Omental fat pad (tissue), 3 donors: ENCODE measurements at regions not wholly inside any gene's neighbourhood (a gene's known extent, or its start where the extent isn't known, plus 50 kb on each side); places are given as distances from the start of the nearest gene placed in this dataset.

ENCODE experiments used
- ATAC-seq: fragments of 150-250 bp; one replicate; pipeline ENCODE4 v1.9.1; 2016; ENCODE audit warnings: mild to moderate bottlenecking, moderate library complexity; ENCODE audit not compliant: low FRiP score
- DNase-seq: peaks from one replicate; pipeline ENCODE4 v3.0.0-alpha.2; 2019; ENCODE audit warnings: low spot score
- CTCF ChIP-seq, 3 donors: fragments of 450-650 bp; IDR thresholded peaks; one replicate each; pipeline ENCODE4 v1.5.1; 2016 to 2017; ENCODE audit warnings: antibody characterized with exemption in 3 of 3, mild to moderate bottlenecking in 3 of 3, moderate library complexity in 2 of 3

GRCh38 chr5:145553177-145553576, 282.0 kb downstream of the PRELID2 start:
- DNase-seq: no peak
- no peak for TF ChIP-seq CTCF (IDR thresholded peaks at IDR 0.05)
- no peak for ATAC-seq

- TF ChIP-seq CTCF (IDR thresholded peaks at IDR 0.05): no peak
- DNase-seq: no peak
- ATAC-seq: no peak
Measured at GRCh38 chr5:145551714-145552113, 283.4 kb downstream of the PRELID2 start.

GRCh38 chr5:145548097-145548496, 287.0 kb downstream of the PRELID2 start:
- no peak for DNase-seq
- TF ChIP-seq CTCF (IDR thresholded peaks at IDR 0.05): no peak
- no peak for ATAC-seq

GRCh38 chr5:145544401-145544800, 290.7 kb downstream of the PRELID2 start:
- DNase-seq (no peak), ATAC-seq (no peak)
- no peak for TF ChIP-seq CTCF (IDR thresholded peaks at IDR 0.05)

- ATAC-seq: no peak
- no peak for TF ChIP-seq CTCF (IDR thresholded peaks at IDR 0.05)
- no peak for DNase-seq
Measured at GRCh38 chr5:145543968-145544367, 291.2 kb downstream of the PRELID2 start.

GRCh38 chr5:145540375-145540774, 294.8 kb downstream of the PRELID2 start:
- TF ChIP-seq CTCF (IDR thresholded peaks at IDR 0.05): no peak
- ATAC-seq (no peak), DNase-seq (no peak)

- ATAC-seq: no peak
- no peak for DNase-seq
- TF ChIP-seq CTCF (IDR thresholded peaks at IDR 0.05): no peak
Measured at GRCh38 chr5:145539201-145539600, 295.9 kb downstream of the PRELID2 start.
